ENCODE measurements at regions not wholly inside any gene's neighbourhood (a gene's known extent, or its start where the extent isn't known, plus 50 kb on each side); places are given as distances from the start of the nearest gene placed in this dataset.

- TF ChIP-seq POLR2A (IDR thresholded peaks at IDR 0.05), result no peak
- TF ChIP-seq CTCF (IDR thresholded peaks at IDR 0.05), result no peak
Observed at GRCh38 chr7:126016722-126017121, 1087.1 kb upstream of the POT1 start.

All from prostate gland (tissue), 2 donors.